HG03045 (cell line): ENCODE measurements at regions not wholly inside any gene's neighbourhood (a gene's known extent, or its start where the extent isn't known, plus 50 kb on each side); places are given as distances from the start of the nearest gene placed in this dataset.

Experiments
- ATAC-seq: cut with Tn5 transposase; IDR thresholded peaks from one replicate; pipeline ENCODE4 v1.9.1; 2021; ENCODE audit warnings: mild to moderate bottlenecking, moderate library complexity; ENCODE audit not compliant: unreplicated experiment

- ATAC-seq: no peak
Measured at GRCh38 chr2:48098539-48098938, 192.2 kb upstream of the FBXO11 start.

- no peak for ATAC-seq
Measured at GRCh38 chr2:48104418-48104817, 198.1 kb upstream of the FBXO11 start.

GRCh38 chr2:48105848-48106247 is 199.6 kb upstream of the FBXO11 start:
- no peak for ATAC-seq

- no peak for ATAC-seq
Measured at GRCh38 chr2:48107326-48107925, 201.1 kb upstream of the FBXO11 start.

GRCh38 chr2:48108455-48108854 is 202.2 kb upstream of the FBXO11 start:
- ATAC-seq: no peak

- ATAC-seq: no peak
Measured at GRCh38 chr2:48109491-48110204, 203.3 kb upstream of the FBXO11 start.

GRCh38 chr2:48110492-48110891 is 204.0 kb upstream of the FOXN2 start:
- ATAC-seq: no peak

- ATAC-seq: no peak
Measured at GRCh38 chr2:48112911-48113680, 201.4 kb upstream of the FOXN2 start.

GRCh38 chr2:48113767-48114166 is 200.7 kb upstream of the FOXN2 start:
- ATAC-seq: no peak

GRCh38 chr2:48114256-48114655 is 200.2 kb upstream of the FOXN2 start:
- ATAC-seq: no peak

- ATAC-seq: no peak
Measured at GRCh38 chr2:48116497-48116896, 198.0 kb upstream of the FOXN2 start.

GRCh38 chr2:48118895-48119294 is 195.6 kb upstream of the FOXN2 start:
- no peak for ATAC-seq

- ATAC-seq: no peak
Measured at GRCh38 chr2:48120112-48120511, 194.4 kb upstream of the FOXN2 start.

- ATAC-seq: no peak
Measured at GRCh38 chr2:48120759-48121242, 193.7 kb upstream of the FOXN2 start.

GRCh38 chr2:48122166-48122565 is 192.3 kb upstream of the FOXN2 start:
- ATAC-seq: no peak

- no peak for ATAC-seq
Measured at GRCh38 chr2:48124592-48124991, 189.9 kb upstream of the FOXN2 start.

- ATAC-seq: no peak
Measured at GRCh38 chr2:48126162-48126561, 188.3 kb upstream of the FOXN2 start.

GRCh38 chr2:48127612-48128191 is 186.8 kb upstream of the FOXN2 start:
- ATAC-seq: no peak

- ATAC-seq: no peak
Measured at GRCh38 chr2:48129293-48129950, 185.1 kb upstream of the FOXN2 start.

GRCh38 chr2:48131539-48132270 is 182.8 kb upstream of the FOXN2 start:
- no peak for ATAC-seq
